ENCODE measurements at regions not wholly inside any gene's neighbourhood (a gene's known extent, or its start where the extent isn't known, plus 50 kb on each side); places are given as distances from the start of the nearest gene placed in this dataset.
"Not testable (repeated sequence)": the region's sequence is repeated elsewhere in the genome, so short reads cannot be mapped to it uniquely, and the experiment has no call there.

DNA sequence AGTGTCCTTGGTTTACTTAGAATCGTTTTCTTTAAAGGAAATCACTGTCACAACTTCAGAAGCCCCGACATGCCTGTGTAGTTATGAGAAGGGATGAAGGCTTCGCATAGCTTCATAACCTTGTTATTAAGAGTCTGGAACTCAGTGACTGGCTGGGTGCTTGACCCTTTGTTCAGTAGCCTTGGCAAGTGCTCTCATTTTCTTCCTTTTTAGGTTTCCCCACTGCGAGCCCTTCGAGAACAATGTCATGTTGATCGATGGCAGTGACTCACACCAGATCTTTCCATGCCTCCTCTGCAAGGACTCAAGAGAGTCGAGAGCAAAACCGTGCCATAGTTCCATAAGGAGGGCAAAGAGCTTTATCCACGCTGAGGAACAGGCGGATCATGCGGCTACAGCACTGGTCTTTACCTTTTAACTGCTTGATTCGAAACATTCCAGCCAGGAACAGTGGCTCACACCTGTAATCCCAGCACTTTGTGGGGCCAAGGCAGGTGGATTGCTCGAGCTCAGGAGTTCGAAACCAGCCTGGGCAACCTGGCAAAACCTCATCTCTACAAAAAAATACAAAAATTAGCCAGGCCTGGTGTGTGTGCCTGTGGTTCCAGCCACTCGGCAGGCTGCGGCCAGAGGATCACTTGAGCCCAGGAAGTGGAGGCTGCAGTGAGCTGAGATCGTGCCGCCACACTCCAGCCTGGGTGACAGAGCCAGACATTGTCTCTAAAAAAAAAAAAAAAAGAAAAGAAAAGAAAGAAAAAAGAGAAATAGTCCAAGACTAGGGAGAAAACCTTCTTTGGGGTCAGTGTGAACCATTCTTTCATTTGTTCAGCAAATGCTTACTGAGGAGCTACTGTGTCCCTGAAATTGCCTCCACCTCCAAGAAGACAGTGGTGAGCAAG is 95.4 kb upstream of the ERRFI1 start:
- no peak for TF ChIP-seq ZNF274 (IDR thresholded peaks at IDR 0.05; ENCODE audit: low read depth, low read length)

DNA sequence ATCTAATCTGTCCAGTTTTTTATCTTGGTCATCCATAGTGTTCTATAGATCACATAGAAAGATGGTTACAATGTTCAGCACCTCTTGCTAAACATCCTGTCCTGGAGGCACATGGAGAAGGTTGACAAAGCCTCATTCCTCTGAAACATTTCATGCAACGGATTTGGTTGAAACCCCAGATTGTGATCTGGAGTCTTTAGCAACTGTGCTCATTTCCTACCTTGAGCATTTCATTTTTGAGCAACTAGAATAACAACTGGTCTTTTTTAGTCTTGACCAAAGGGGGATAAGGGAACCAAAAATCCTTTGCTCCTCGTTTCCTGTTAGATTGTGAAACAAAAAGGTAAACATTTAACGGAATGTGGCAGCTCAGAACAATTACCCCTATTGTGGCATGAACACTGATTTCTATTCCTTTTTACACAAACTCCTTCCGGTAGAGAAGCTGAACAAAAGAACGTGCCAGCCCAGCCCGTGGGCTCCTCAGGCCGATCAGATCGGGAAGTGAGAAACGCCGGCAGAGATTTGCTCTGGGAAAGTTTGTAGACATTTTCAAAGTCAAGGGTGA is 94.7 kb upstream of the ERRFI1 start:
- no peak overlapping the region for H3K4me3 ChIP-seq (ENCODE audit: low read length)
- TF ChIP-seq ZNF274 (IDR thresholded peaks at IDR 0.05; ENCODE audit: low read depth, low read length): no peak

More for the DNA sequence above, 95.4 kb upstream of the ERRFI1 start:
- no peak overlapping the region for H3K4me3 ChIP-seq (ENCODE audit: low read length)

DNA sequence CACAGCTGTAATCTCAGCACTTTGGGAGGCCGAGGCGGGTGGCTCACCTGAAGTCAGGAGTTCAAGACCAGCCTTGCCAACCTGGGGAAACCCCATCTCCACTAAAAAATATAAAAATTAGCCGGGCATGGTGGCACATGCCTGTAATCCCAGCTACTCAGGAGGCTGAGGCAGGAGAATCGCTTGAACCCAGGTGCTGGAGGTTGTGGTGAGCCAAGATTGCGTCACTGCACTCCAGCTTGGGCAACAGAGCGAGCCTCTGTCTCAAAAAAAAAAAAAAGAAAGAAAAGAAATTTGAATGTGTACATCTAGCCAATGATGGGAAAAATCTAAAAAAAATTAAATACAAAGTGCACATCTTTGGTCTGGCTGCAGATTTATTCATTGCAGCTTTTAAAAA is 92.6 kb upstream of the ERRFI1 start:
- H3K4me3 ChIP-seq (ENCODE audit: low read length): not testable (repeated sequence)

DNA sequence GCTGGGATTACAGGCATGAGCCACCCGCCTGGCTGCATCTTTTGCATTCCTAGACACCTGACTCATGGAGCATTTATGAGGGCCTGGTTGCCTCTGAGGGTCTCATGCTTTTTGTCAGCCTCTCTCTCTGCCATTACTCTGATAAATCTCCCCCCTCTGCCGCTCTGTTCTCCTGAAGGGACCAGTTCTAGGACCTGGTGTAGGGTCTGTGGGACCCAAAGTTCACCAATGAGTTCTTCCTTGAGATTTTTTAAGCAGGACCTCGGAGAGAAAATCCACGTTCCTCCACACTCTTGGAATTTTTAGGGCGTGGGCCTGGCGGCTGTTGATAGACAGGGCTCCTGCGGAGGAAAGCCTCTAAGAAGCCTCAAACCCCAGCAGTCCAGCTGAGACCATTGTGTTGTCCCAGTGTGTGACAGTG is 91.9 kb upstream of the ERRFI1 start:
- TF ChIP-seq ZNF274 (IDR thresholded peaks at IDR 0.05; ENCODE audit: low read depth, low read length): no peak

DNA sequence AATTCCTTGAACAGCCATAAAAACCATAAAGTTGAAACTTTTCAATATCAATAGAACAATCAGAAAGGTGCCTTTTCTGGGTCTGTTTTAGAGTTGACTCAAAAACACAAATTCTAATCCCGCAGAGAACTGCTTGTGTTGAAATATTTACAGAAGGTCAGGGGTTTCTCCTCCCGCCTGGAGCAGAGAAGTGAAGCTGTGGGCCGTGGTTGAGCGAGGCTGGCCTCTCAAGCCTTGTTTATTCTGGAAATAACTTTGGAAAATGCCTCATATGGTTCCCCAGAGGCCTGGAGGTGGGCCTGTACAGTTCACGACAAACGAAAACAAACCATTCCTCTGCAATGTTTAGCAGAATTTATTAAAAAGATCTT is 90.8 kb upstream of the ERRFI1 start:
- no peak for TF ChIP-seq ZNF274 (IDR thresholded peaks at IDR 0.05; ENCODE audit: low read depth, low read length)
- H3K4me3 ChIP-seq (ENCODE audit: low read length): no peak overlapping the region

More for the DNA sequence above, 91.9 kb upstream of the ERRFI1 start:
- H3K4me3 ChIP-seq (ENCODE audit: low read length): no peak overlapping the region

DNA sequence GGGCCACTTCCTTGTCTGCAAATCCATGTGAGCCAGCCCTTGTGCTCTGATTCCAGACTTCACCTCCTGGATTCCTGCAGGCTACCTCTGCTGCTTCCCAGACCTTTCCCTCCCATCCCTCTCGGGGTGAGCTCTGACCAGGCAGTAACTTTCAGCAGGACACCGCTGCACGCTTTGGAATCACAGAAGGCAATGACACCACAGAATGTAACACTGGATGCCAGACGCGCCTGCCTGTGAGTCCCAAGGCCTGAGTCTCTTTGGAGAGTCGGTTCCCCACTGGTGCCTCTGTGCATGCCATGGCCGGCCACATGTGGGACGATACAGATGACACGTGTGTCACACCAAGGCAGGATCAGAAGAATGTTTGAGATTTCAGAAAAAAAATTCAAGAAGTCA is 89.7 kb upstream of the ERRFI1 start:
- no peak overlapping the region for H3K4me3 ChIP-seq (ENCODE audit: low read length)
- no peak for TF ChIP-seq ZNF274 (IDR thresholded peaks at IDR 0.05; ENCODE audit: low read depth, low read length)

DNA sequence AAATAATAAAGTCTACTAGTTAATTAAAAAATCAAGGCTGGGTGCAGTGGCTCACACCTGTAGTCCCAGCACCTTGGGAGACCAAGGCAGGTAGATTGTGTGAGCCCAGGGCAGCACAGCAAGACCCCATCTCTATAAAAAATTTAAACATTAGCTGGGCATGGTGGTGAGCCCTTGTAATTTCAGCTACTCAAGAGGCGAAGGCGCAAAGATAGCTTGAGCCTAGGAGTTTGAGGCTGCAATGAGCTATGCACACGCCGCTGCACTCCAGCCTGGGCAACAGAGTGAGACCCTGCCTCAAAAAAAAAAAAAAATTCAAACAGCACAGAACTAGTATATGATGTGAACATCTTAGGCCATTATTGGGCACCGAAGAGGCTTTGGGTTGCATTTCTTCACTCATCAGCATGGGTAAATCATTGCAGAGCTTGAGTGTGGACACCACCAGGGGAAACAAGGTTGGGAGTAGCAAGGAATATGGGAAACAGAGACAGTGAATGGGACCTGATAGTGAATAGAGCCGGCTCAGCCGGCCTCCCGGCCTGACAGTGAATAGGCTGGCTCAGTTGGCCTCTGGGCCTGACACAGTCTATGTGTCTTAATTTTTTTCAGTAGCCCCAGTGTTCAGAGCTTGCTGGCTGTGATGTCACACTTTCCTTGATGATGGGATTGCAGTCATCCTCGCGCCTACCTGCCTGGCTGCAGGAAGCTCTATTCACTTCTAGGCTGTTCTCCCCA is 89.1 kb upstream of the ERRFI1 start:
- no peak for TF ChIP-seq ZNF274 (IDR thresholded peaks at IDR 0.05; ENCODE audit: low read depth, low read length)
- H3K4me3 ChIP-seq (ENCODE audit: low read length): no peak overlapping the region

DNA sequence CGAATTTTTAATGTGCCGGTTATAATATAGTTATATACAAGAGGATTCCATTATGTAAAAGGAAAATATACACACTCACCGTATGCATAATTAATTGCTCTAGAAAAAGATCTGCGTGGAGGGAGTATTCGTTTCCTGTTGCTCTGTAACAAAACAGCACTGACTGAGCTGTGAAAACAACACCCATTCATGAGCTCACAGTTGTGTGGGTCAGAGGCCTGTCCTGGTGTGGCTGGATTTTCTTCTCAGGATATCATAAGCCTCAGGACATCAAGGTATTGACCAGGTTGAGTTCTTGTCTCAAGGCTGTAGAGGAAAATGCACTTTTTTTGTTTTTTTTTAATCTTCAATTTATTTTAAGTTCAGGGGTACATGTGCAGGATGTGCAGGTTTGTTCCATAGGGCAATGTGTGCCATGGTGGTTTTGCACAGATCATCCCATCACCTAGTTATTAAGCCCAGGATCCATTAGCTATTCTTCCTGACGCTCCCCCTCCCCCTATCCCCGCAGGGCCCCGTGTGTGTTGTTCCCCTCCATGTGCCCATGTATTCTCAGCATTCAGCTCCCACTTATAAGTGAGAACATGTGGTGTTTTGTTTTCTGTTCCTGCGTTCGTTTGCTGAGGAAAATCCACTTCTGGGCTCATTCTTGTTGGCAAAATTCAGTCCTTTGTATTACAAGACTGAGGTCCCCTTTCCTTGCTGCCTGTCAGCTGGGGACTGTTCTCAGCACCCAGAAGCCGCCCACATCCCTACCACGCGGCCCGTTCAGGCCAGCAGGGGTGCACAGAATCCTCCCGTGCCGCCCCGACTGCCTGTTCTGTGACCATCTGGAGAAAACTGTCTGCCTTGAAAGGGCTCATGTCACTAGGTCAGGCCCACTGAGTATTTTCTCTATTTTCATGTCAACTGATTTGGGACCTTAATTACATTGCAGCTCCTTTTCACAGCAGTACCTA is 87.4 kb upstream of the ERRFI1 start:
- no peak overlapping the region for H3K4me3 ChIP-seq (ENCODE audit: low read length)
- TF ChIP-seq ZNF274 (IDR thresholded peaks at IDR 0.05; ENCODE audit: low read depth, low read length): no peak

DNA sequence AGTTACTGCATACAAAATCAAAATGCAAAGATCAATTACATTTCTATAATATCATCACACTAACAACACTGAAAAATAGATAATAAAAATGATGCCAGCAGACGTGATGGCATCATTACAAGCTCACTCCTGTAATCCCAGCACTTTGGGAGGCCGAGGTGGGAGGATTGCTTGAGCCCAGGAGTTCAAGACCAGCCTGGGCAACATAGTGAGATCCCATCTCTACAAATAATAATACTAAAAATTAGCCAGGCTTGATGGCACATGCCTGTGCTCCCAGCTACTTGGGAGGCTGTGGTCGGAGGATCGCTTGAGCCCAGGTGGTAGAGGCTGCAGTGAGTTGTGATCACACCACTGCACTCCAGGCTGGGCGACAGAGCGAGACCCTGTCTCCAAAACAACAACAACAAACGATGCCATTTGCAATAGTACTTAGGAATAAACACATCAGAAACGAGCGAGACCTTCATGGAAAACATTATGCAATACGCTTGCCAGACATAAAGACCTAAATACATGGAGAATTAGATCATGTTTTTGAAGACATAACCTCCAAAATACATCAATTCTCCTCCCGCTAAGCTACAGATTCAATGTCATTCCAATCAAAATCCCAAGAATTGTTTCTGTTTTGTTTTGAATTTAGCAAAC is 86.6 kb upstream of the ERRFI1 start:
- no peak for TF ChIP-seq ZNF274 (IDR thresholded peaks at IDR 0.05; ENCODE audit: low read depth, low read length)
- no peak overlapping the region for H3K4me3 ChIP-seq (ENCODE audit: low read length)

DNA sequence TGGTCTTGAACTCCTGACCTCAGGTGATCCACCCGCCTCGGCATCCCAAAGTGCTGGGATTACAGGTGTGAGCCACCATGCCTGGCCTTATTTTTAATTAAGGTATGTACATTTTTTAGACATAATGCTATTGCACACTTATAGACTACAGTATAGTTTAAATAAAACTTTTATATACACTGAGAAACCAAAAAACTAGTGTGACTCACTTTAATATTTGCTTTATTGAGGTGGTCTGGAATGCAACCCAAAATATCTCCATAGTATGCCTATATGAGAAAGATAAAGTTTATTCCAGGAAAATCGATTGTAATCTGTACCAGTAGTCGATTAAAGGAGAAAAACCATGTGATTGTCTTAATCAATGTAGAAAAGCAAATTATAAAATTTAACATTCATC is 85.5 kb upstream of the ERRFI1 start:
- TF ChIP-seq ZNF274 (IDR thresholded peaks at IDR 0.05; ENCODE audit: low read depth, low read length): no peak
- no peak overlapping the region for H3K4me3 ChIP-seq (ENCODE audit: low read length)

DNA sequence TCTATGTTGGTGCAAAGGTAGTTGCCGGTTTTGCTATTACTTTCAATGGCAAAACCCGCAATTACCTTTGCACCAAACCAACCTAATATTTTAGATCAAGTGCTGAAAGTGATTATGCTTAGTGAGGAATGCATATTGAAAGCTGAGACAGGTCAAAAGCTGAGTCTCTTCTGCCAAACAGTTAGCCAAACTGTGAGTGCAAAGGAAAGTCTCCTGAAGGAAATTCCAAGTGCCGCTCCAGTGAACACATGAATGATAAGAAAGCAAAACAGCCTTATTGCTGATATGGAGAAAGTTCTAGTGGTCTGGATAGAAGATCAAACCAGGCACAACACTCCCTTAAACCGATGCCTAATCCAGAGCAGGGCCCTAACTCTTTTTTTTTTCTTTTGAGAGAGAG is 83.1 kb upstream of the ERRFI1 start:
- no peak for TF ChIP-seq ZNF274 (IDR thresholded peaks at IDR 0.05; ENCODE audit: low read depth, low read length)
- H3K4me3 ChIP-seq (ENCODE audit: low read length): no peak overlapping the region

DNA sequence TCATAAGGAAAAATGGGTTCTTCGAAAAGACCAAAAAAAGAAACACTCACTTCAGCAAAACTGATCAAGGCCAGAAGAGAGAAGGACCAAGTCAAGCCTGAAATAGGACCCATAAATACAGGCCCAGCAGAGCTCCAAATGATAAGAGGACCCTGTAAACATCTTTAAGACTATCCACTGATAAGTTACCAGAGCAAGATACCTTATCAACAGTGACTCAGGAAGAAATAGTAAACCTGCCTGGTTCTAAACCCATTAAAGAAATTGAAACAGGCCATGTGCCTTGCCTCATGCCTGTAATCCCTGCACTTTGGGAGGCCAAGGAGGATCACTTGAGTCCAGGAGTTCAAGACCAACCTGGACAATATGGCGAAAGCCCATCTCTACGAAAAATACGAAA is 81.8 kb upstream of the ERRFI1 start:
- no peak for TF ChIP-seq ZNF274 (IDR thresholded peaks at IDR 0.05; ENCODE audit: low read depth, low read length)
- H3K4me3 ChIP-seq (ENCODE audit: low read length): no peak overlapping the region

All from GM08714 (cell line).